SK-N-SH (cell line): ENCODE measurements at regions not wholly inside any gene's neighbourhood (a gene's known extent, or its start where the extent isn't known, plus 50 kb on each side); places are given as distances from the start of the nearest gene placed in this dataset.

Source experiments
- CTCF ChIA-PET: fragments of 300-600, 350-600 bp; formaldehyde crosslinking; extraction: SDS; loops from one replicate; lab custom pipeline; 2021; lab: Yijun Ruan, JAX
- POLR2A ChIA-PET: fragments of 350-600 bp; sonication (Branson Sonifier 250); formaldehyde crosslinking; extraction: SDS; loops from one replicate; lab custom pipeline; 2020; ENCODE audit warnings: antibody characterized with exemption, inconsistent platforms; lab: Yijun Ruan, JAX
- DNase-seq: peaks from one replicate; pipeline ENCODE4 v3.0.0; 2012
- H2AFZ ChIP-seq: fragments of 200-600 bp; sonication (generic); 2 replicates; pipeline ENCODE4 v1.8.1; 2016; ENCODE audit warnings: antibody characterized with exemption, mild to moderate bottlenecking, low read depth
- H3F3A ChIP-seq: fragments of 200-600 bp; sonication (generic); replicated peaks from 2 replicates; pipeline ENCODE3; 2016; ENCODE audit warnings: antibody characterized with exemption, mild to moderate bottlenecking; ENCODE audit not compliant: insufficient read depth
- H3K27ac ChIP-seq, 2 experiments: fragments of 200-500 bp in 1 of 2; fragments of 200-600 bp in 1 of 2; sonication (Bioruptor generic) in 1 of 2; sonication (generic), shearing (Covaris generic) in 1 of 2; 2 replicates each; pipeline versions ENCODE4 v1.5.1 to v1.6.1; 2014 to 2016; ENCODE audit warnings: low read depth in 2 of 2, inconsistent platforms in 1 of 2, low read length in 1 of 2, mild to moderate bottlenecking in 1 of 2, mixed read lengths in 1 of 2
- H3K27me3 ChIP-seq: fragments of 200-600 bp; sonication (generic), shearing (Covaris generic); 2 replicates; pipeline ENCODE4 v1.6.1; 2016; ENCODE audit warnings: mixed run types; ENCODE audit not compliant: insufficient read depth
- H3K36me3 ChIP-seq, 2 experiments: fragments of 200-500 bp in 1 of 2; fragments of 200-600 bp in 1 of 2; sonication (Bioruptor generic) in 1 of 2; sonication (generic) in 1 of 2; replicated peaks in 1 of 2; 2 replicates each; pipeline versions ENCODE3 to v1.5.1; 2014 to 2016; ENCODE audit warnings: low read length in 1 of 2, mild to moderate bottlenecking in 1 of 2; ENCODE audit not compliant: insufficient read depth in 2 of 2, control insufficient read depth in 1 of 2
- H3K4me1 ChIP-seq, 2 experiments: fragments of 200-500 bp in 1 of 2; fragments of 200-600 bp in 1 of 2; sonication (Bioruptor generic) in 1 of 2; sonication (generic), shearing (Covaris generic) in 1 of 2; 2 replicates each; pipeline versions ENCODE4 v1.5.1 to v1.6.1; 2014 to 2016; ENCODE audit warnings: low read depth in 1 of 2, low read length in 1 of 2, mixed run types in 1 of 2; ENCODE audit not compliant: insufficient read depth in 2 of 2, control insufficient read depth in 1 of 2
- H3K4me2 ChIP-seq: fragments of 200-600 bp; sonication (generic), shearing (Covaris generic); 2 replicates; pipeline ENCODE4 v1.6.1; 2017; ENCODE audit warnings: mixed run types
- H3K4me3 ChIP-seq, 2 experiments: fragments of 200-500 bp in 1 of 2; fragments of 200-600 bp in 1 of 2; sonication (Bioruptor generic) in 1 of 2; sonication (generic), shearing (Covaris generic) in 1 of 2; 2 replicates each; pipeline versions ENCODE4 v1.5.1 to v1.8.1; 2014 to 2016; ENCODE audit warnings: low read depth in 2 of 2, inconsistent platforms in 1 of 2, low read length in 1 of 2, mild to moderate bottlenecking in 1 of 2, mixed read lengths in 1 of 2, moderate library complexity in 1 of 2
- H3K79me2 ChIP-seq: fragments of 200-600 bp; sonication (generic); 2 replicates; pipeline ENCODE4 v1.8.1; 2017; ENCODE audit warnings: mild to moderate bottlenecking; ENCODE audit not compliant: insufficient read depth
- H3K9ac ChIP-seq: fragments of 200-600 bp; sonication (generic); 2 replicates; pipeline ENCODE4 v1.6.1; 2017; ENCODE audit warnings: mixed run types
- H3K9me2 ChIP-seq: fragments of 200-600 bp; sonication (generic); 2 replicates; pipeline ENCODE4 v1.6.1; 2017; ENCODE audit warnings: mixed run types
- H3K9me3 ChIP-seq: fragments of 200-600 bp; sonication (generic); 2 replicates; pipeline ENCODE4 v1.6.1; 2017; ENCODE audit warnings: mixed run types, mild to moderate bottlenecking, moderate library complexity
- H4K20me1 ChIP-seq: fragments of 200-600 bp; sonication (generic); 2 replicates; pipeline ENCODE4 v1.6.1; 2017; ENCODE audit warnings: mild to moderate bottlenecking, mixed run types; ENCODE audit not compliant: insufficient read depth
- CHD2 ChIP-seq: fragments of 150-350 bp; IDR thresholded peaks from 2 replicates; pipeline ENCODE4 v1.6.1; 2018; ENCODE audit warnings: low read length; ENCODE audit not compliant: partially characterized antibody
- ELF1 ChIP-seq: IDR thresholded peaks from 2 replicates; pipeline ENCODE4 v1.4.0; 2012
- EP300 ChIP-seq, 2 experiments: IDR thresholded peaks; 2 replicates each; pipeline versions ENCODE4 v1.4.0 to v1.6.1; 2012; ENCODE audit warnings: borderline replicate concordance in 1 of 2, low read depth in 1 of 2, low read length in 1 of 2
- FOSL2 ChIP-seq: IDR thresholded peaks from 2 replicates; pipeline ENCODE4 v1.4.0; 2012; ENCODE audit warnings: low read depth, mild to moderate bottlenecking, moderate library complexity, borderline replicate concordance
- FOXJ3 ChIP-seq: sonication (generic); formaldehyde crosslinking; IDR thresholded peaks from 2 replicates; pipeline ENCODE4 v1.5.1; 2020; ENCODE audit warnings: mild to moderate bottlenecking, missing genetic modification reagents
- JUND ChIP-seq: IDR thresholded peaks from 2 replicates; pipeline ENCODE4 v1.4.0; 2012
- MXI1 ChIP-seq: IDR thresholded peaks from 2 replicates; pipeline ENCODE4 v1.6.1; 2012; ENCODE audit warnings: mild to moderate bottlenecking, low read depth, low read length, improper control_type of control experiment
- NFIC ChIP-seq: IDR thresholded peaks from 2 replicates; pipeline ENCODE4 v1.4.0; 2012; ENCODE audit warnings: borderline replicate concordance
- NRF1 ChIP-seq: IDR thresholded peaks from 2 replicates; pipeline ENCODE4 v1.6.1; 2012; ENCODE audit warnings: low read depth, mild to moderate bottlenecking, low read length
- POLR2AphosphoS5 ChIP-seq: IDR thresholded peaks from 2 replicates; pipeline ENCODE4 v1.6.1; 2012; ENCODE audit warnings: low read depth, low read length
- RAD21 ChIP-seq: IDR thresholded peaks from 2 replicates; pipeline ENCODE4 v1.6.1; 2012; ENCODE audit warnings: mild to moderate bottlenecking, low read length
- RFX5 ChIP-seq: IDR thresholded peaks from 2 replicates; pipeline ENCODE4 v1.6.1; 2012; ENCODE audit warnings: mild to moderate bottlenecking, improper control_type of control experiment, low read length
- RXRA ChIP-seq: IDR thresholded peaks from 2 replicates; pipeline ENCODE4 v1.4.0; 2012; ENCODE audit warnings: low read depth, mild to moderate bottlenecking, borderline replicate concordance
- SIN3A ChIP-seq: IDR thresholded peaks from 2 replicates; pipeline ENCODE4 v1.6.1; 2012; ENCODE audit warnings: low read depth, mild to moderate bottlenecking, low read length, moderate library complexity, borderline replicate concordance
- SMC3 ChIP-seq: IDR thresholded peaks from 2 replicates; pipeline ENCODE4 v1.6.1; 2012; ENCODE audit warnings: low read depth, low read length, improper control_type of control experiment
- YY1 ChIP-seq: IDR thresholded peaks from 2 replicates; pipeline ENCODE4 v1.4.0; 2012; ENCODE audit warnings: low read depth, mild to moderate bottlenecking
- WGBS: methylation state at CpG from one replicate; pipeline ENCODE4 v1.1.6; 2017; ENCODE audit warnings: low lambda C conversion rate; 5-methylcytosine and 5-hydroxymethylcytosine counted together
- TF ChIP-seq, protein P1 (sequence below): IDR thresholded peaks from 2 replicates; pipeline ENCODE4; 2012
- TF ChIP-seq, protein P2 (sequence below): IDR thresholded peaks from 2 replicates; pipeline ENCODE4 v1.4.0; 2012; ENCODE audit warnings: low read depth
- TF ChIP-seq, protein P3 (sequence below): fragments of 150-350 bp; IDR thresholded peaks from 2 replicates; pipeline ENCODE4 v1.6.1; 2017; ENCODE audit warnings: antibody characterized with exemption, low read length, low read depth, borderline replicate concordance
- TF ChIP-seq, protein P4 (sequence below): fragments of 200-600 bp; sonication (generic); IDR thresholded peaks from 2 replicates; pipeline ENCODE4 v1.6.1; 2017; ENCODE audit warnings: antibody characterized with exemption, mild to moderate bottlenecking, moderate library complexity

DNA sequence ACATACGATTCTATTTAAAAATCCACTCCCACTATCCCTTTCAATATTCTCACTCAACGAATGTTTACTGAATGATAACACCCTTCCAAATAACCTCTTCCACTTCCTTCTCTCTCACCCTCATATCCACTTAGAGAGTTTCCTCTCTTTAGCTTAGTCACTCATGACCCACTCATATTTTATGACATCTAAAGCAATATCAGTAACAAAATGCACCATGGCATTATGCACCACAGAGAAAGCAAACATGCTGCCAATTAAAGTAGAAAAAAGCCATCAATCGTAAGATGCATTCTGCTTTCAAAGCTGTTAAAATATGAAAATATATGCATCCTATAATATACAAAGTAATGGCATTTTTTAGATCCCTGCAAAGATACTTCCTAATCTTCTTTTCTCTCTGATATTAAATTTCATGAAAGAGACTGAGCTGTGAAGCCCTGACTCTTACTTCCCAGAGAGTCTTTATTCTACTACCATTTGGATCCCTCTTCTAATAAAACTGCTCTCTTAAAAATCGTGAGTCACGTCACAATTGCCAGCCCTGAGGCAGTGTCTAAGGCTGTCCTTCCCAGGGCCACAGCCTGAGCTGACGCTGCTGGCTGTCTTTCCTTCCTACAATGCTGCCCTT lies 283.0 kb upstream of the KLF6 start:
- no peaks in the 10 kb centered on the region for H3K9me2 ChIP-seq
- H3K27me3 ChIP-seq: no peaks in the 10 kb centered on the region
- no peak overlapping the region for H3K9ac ChIP-seq
- CTCF ChIA-PET: no interaction called here
- peak overlapping the region in 1 of 2 experiments; percentile 29; a peak in 1 of 4 replicates for H3K27ac ChIP-seq
- H3K4me1 ChIP-seq: peaks cover 6 to 29% of the 10 kb centered on the region in 2 experiments; a peak in 3 of 4 replicates
- TF ChIP-seq MXI1 (no peak), NRF1 (no peak), RFX5 (no peak), FOXJ3 (no peak), SMC3 (no peak), NFIC (no peak), POLR2AphosphoS5 (no peak), EP300 (IDR thresholded peaks at IDR 0.05; ENCODE audit: borderline replicate concordance in 1 of 2, low read depth in 1 of 2, low read length in 1 of 2) (no peak), CHD2 (no peak), YY1 (no peak), RXRA (no peak), JUND (no peak)
- TF ChIP-seq, protein P1, sequence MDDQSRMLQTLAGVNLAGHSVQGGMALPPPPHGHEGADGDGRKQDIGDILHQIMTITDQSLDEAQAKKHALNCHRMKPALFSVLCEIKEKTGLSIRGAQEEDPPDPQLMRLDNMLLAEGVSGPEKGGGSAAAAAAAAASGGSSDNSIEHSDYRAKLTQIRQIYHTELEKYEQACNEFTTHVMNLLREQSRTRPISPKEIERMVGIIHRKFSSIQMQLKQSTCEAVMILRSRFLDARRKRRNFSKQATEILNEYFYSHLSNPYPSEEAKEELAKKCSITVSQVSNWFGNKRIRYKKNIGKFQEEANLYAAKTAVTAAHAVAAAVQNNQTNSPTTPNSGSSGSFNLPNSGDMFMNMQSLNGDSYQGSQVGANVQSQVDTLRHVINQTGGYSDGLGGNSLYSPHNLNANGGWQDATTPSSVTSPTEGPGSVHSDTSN: no peak
- TF ChIP-seq, protein P2, sequence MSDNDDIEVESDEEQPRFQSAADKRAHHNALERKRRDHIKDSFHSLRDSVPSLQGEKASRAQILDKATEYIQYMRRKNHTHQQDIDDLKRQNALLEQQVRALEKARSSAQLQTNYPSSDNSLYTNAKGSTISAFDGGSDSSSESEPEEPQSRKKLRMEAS: no peak
- H3F3A ChIP-seq: peaks cover 5% of the 10 kb centered on the region
- no peaks in the 10 kb centered on the region for H4K20me1 ChIP-seq
- 0 out of 2 replicates have a peak overlapping the region, but pooled peaks have one; percentile 7 for H3K4me2 ChIP-seq
- POLR2A ChIA-PET: no interaction called here
- H3K36me3 ChIP-seq: no peaks in the 10 kb centered on the region
- H2AFZ ChIP-seq: peak overlapping the region; percentile 50; the same call in 1 of the 2 replicates
- no peak overlapping the region for H3K4me3 ChIP-seq
- no peak for DNase-seq
- 69% methylated on average over 6 of the region's 6 CpGs for WGBS
- no peaks in the 10 kb centered on the region for H3K79me2 ChIP-seq
- no peaks in the 10 kb centered on the region for H3K9me3 ChIP-seq

DNA sequence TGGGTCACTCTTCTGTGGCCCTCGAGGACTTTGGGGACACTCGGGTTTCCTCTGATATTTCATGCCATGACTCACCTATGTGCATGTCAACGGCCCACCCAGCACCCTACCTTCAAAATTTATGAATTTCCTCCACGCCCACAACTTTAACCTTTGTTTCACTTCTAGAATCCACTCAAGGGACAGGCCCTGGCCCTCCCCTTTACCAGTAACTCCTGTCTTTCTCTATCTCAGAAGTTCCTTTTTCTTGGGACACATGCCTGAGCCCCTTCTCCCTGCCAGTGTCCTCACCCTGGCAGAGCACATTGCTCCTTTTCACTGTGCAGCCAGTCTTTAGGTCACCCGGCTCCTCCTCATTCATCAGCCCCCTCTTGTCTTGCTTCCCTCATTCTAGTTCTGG lies 282.5 kb upstream of the KLF6 start:
- TF ChIP-seq, protein P3, sequence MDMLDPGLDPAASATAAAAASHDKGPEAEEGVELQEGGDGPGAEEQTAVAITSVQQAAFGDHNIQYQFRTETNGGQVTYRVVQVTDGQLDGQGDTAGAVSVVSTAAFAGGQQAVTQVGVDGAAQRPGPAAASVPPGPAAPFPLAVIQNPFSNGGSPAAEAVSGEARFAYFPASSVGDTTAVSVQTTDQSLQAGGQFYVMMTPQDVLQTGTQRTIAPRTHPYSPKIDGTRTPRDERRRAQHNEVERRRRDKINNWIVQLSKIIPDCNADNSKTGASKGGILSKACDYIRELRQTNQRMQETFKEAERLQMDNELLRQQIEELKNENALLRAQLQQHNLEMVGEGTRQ: no peak
- no peak for TF ChIP-seq JUND
- TF ChIP-seq, protein P2: no peak
- TF ChIP-seq SMC3: no peak
- no peak for TF ChIP-seq RAD21
- TF ChIP-seq, protein P4, sequence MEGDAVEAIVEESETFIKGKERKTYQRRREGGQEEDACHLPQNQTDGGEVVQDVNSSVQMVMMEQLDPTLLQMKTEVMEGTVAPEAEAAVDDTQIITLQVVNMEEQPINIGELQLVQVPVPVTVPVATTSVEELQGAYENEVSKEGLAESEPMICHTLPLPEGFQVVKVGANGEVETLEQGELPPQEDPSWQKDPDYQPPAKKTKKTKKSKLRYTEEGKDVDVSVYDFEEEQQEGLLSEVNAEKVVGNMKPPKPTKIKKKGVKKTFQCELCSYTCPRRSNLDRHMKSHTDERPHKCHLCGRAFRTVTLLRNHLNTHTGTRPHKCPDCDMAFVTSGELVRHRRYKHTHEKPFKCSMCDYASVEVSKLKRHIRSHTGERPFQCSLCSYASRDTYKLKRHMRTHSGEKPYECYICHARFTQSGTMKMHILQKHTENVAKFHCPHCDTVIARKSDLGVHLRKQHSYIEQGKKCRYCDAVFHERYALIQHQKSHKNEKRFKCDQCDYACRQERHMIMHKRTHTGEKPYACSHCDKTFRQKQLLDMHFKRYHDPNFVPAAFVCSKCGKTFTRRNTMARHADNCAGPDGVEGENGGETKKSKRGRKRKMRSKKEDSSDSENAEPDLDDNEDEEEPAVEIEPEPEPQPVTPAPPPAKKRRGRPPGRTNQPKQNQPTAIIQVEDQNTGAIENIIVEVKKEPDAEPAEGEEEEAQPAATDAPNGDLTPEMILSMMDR: no peak
- no peak for TF ChIP-seq ELF1
- no peak for TF ChIP-seq RFX5
- no peak for TF ChIP-seq FOSL2
- TF ChIP-seq SIN3A: no peak
- TF ChIP-seq, protein P1: no peak
- POLR2A ChIA-PET: no interaction called here
- CTCF ChIA-PET: no interaction called here
- peaks cover 6 to 29% of the 10 kb centered on the region in 2 experiments; a peak in 3 of 4 replicates for H3K4me1 ChIP-seq
- no peak for DNase-seq
- H3K4me2 ChIP-seq: 0 out of 2 replicates have a peak overlapping the region, but pooled peaks have one; percentile 7
- no peaks in the 10 kb centered on the region for H4K20me1 ChIP-seq
- peaks cover 5% of the 10 kb centered on the region for H3F3A ChIP-seq
- no peaks in the 10 kb centered on the region for H3K9me3 ChIP-seq
- H3K79me2 ChIP-seq: no peaks in the 10 kb centered on the region
- no peak overlapping the region for H3K4me3 ChIP-seq
- H2AFZ ChIP-seq: peak overlapping the region; percentile 50; the same call in 1 of the 2 replicates
- H3K9ac ChIP-seq: no peak overlapping the region
- H3K36me3 ChIP-seq: no peaks in the 10 kb centered on the region
- H3K27ac ChIP-seq: peak overlapping the region in 1 of 2 experiments; percentile 29; a peak in 1 of 4 replicates
- no peaks in the 10 kb centered on the region for H3K27me3 ChIP-seq
- WGBS: 86% methylated on average over 5 of the region's 5 CpGs
- H3K9me2 ChIP-seq: no peaks in the 10 kb centered on the region
